BJ (cell line): ENCODE measurements at regions not wholly inside any gene's neighbourhood (a gene's known extent, or its start where the extent isn't known, plus 50 kb on each side); places are given as distances from the start of the nearest gene placed in this dataset.

Experiments
- CTCF ChIA-PET: fragments of 350-600 bp; formaldehyde crosslinking; extraction: SDS; loops from one replicate; lab custom pipeline; 2021; ENCODE audit warnings: antibody characterized with exemption, inconsistent platforms; lab: Yijun Ruan, JAX
- POLR2A ChIA-PET: fragments of 300-600 bp; sonication (Branson Sonifier 250); formaldehyde crosslinking; extraction: SDS; loops from one replicate; lab custom pipeline; 2021; ENCODE audit warnings: antibody characterized with exemption; lab: Charles Lee
- DNase-seq: peaks from one replicate; pipeline ENCODE4 v3.0.0-alpha.2; 2011; ENCODE audit warnings: low read depth
- H3K27me3 ChIP-seq: 2 replicates; pipeline ENCODE4 v1.6.0; 2011; ENCODE audit warnings: low read length; ENCODE audit not compliant: control insufficient read depth, insufficient read depth
- H3K36me3 ChIP-seq: 2 replicates; pipeline ENCODE4 v1.5.1; 2011; ENCODE audit warnings: low read length; ENCODE audit not compliant: control insufficient read depth, insufficient read depth
- H3K4me3 ChIP-seq: 2 replicates; pipeline ENCODE4 v1.5.1; 2011; ENCODE audit warnings: low read depth, mild to moderate bottlenecking, control low read depth, low read length
- TF ChIP-seq, protein P1 (sequence below): IDR thresholded peaks from 2 replicates; pipeline ENCODE4 v1.5.1; 2011; ENCODE audit warnings: low read depth, mild to moderate bottlenecking, control low read depth, inconsistent platforms, low read length, moderate library complexity; ENCODE audit not compliant: insufficient read depth

DNA sequence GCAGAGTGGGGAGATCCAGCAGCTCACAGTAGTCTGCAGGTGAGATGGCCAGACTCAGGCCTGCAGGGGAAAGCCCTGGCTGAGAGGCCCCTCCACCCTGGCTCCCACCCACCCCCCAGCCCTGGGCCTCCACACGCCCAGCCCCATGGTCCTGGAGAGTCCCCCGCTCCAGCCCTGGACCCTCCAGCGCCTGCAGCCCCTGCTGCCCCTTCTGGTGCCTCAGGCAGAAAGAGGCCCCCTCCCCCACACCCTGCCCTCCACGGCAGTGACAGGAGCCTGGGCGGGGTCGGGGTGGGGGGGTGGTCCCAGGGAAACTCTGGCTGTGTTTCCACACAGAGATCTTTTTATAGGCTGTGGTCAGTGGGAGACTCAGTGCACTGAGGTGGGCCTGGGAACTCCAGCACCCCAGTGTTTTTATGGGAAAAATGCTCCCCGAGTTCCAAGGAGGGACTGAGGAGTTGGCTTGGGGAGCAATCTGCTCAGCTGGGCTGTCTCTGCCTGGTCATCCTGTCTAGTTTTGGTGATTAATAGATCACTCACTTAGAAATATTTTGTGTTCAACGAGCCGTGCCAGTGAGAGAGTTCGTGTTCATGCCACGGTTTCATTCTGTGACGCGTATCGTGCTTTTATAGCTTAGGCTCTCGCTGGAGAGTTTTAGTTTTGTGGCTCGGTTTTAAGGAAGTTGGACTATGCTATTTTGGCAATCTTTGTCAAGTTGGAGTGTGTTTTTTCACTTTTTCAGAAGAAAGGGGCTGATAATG is 53.1 kb upstream of the HGFAC start:
- ChIA-PET CTCF (interaction anchor here (0.7 to 2.7 kb wide), 4 partner anchors 8 to 55 kb away, joined by 3 to 8 read pairs (median 4); no protein-coding TSS in a partner anchor), POLR2A (no interaction called here)
- Histone ChIP-seq H3K4me3 (peak overlapping the region; percentile 27), H3K27me3 (no peaks in the 10 kb centered on the region), H3K36me3 (no peaks in the 10 kb centered on the region)
- TF ChIP-seq, protein P1, sequence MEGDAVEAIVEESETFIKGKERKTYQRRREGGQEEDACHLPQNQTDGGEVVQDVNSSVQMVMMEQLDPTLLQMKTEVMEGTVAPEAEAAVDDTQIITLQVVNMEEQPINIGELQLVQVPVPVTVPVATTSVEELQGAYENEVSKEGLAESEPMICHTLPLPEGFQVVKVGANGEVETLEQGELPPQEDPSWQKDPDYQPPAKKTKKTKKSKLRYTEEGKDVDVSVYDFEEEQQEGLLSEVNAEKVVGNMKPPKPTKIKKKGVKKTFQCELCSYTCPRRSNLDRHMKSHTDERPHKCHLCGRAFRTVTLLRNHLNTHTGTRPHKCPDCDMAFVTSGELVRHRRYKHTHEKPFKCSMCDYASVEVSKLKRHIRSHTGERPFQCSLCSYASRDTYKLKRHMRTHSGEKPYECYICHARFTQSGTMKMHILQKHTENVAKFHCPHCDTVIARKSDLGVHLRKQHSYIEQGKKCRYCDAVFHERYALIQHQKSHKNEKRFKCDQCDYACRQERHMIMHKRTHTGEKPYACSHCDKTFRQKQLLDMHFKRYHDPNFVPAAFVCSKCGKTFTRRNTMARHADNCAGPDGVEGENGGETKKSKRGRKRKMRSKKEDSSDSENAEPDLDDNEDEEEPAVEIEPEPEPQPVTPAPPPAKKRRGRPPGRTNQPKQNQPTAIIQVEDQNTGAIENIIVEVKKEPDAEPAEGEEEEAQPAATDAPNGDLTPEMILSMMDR, result no peak
- peak; percentile 68 for DNase-seq

DNA sequence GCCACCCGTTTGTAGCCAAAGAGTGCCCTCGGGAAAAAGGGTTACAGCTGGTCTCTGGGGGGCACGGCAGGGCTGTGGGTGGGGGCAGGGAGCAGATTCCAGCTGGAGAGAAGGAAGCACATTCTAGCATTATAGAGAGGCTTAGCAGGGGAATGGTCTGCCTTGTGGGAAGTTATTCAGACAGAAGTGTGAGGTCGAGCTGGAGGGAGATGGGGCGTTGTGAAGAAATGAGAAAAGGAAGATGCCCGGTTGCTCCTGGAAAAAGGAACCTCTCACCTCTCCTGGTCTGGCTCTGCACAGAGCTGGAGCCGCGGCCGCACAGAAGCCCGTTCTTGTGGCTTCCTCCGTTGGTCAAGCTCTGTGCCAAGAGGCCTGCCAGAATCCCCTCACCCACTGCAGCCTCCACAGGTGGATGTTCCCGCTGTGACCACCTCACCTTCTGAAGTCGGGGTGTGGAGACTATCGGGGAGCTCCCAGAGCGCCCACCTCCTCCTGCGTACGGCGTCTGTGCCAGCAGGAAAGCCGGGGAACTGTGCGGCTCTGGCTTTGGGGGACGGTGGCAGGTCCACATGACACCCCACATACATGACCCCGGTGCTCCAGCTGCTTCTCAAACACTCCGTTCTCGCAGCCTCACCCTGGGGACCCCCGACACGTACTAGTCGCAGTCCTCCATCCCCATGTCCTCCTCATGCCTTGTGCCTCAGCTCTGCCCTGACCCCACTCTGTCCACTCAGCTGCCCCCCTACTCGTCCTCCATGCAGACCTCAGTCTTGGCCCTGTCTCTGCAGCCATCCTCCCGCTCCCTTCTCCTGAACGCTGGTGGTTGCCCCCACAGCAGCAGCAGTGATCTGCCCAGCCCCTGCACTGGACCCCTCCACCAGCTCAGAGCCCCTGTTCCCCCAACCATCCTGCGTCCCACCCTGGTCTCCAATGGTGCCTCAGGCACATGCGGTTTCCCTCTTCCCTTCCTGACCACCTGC is 52.2 kb upstream of the HGFAC start:
- H3K27me3 ChIP-seq, result no peaks in the 10 kb centered on the region
- ChIA-PET POLR2A (no interaction called here), CTCF (interaction anchor here (0.7 to 2.7 kb wide), 4 partner anchors 9 to 54 kb away, joined by 3 to 8 read pairs (median 4); no protein-coding TSS in a partner anchor)
- no peak for DNase-seq
- TF ChIP-seq, protein P1, result no peak
- H3K4me3 ChIP-seq, result peak overlapping the region; percentile 27
- H3K36me3 ChIP-seq, result no peaks in the 10 kb centered on the region

DNA sequence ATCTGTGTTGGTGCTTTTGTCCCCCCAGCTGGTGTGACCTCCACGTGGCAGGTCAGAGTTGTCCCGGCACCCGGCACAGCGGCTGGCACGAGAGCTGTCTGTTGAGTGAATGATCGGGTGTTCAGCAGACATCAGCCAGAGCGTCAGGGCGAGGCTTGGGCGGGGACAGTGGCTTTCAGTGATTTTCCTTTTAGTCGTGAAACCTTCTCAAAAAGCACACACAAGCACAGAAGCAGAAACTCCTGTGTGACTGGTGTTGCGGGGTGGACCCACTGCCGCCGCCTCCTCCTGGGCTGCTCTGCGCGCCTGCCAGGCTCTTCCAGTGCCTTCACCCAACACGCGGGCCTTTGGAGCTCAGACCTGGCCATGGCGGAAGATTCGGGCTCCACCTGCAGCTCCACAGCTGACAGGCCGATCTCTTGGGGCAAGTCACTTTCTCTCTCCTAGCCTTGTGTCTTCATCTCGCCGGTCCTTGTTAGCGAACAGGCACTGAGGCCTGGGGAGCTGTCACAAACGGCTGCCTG is 51.4 kb upstream of the HGFAC start:
- Histone ChIP-seq H3K36me3 (no peaks in the 10 kb centered on the region), H3K27me3 (no peaks in the 10 kb centered on the region), H3K4me3 (no peak overlapping the region)
- DNase-seq, result no peak
- POLR2A ChIA-PET, result no interaction called here
- TF ChIP-seq, protein P1, result no peak
- CTCF ChIA-PET, result interaction anchor here (1.3 to 2.7 kb wide), 2 partner anchors 44 to 53 kb away, joined by 3 to 8 read pairs; no protein-coding TSS in a partner anchor

DNA sequence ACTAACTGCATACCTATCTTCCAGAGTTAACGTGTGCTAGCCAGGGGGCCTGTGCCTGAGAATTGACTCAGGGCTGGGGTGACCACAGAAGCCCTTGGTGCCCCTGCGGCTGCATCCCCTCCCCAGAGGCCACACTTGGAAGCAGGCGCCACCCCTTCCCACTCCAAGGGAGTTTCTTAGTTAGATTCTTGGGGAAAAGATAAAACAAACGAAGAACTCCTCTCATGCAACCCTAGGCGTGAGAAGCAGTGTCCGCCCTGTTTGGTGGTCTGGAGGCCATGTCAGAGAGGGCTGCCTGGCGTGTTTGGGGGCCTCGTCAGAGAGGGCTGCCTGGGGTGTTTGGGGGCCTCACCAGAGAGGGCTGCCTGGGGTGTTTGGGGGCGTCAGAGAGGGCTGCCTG is 50.3 kb upstream of the HGFAC start:
- DNase-seq, result no peak
- H3K4me3 ChIP-seq, result no peak overlapping the region
- no peaks in the 10 kb centered on the region for H3K27me3 ChIP-seq
- ChIA-PET POLR2A (no interaction called here), CTCF (interaction anchor here (1.4 kb wide), 1 partner anchor 21 kb away, joined by 5 read pairs; no protein-coding TSS in a partner anchor)
- TF ChIP-seq, protein P1, result no peak
- no peaks in the 10 kb centered on the region for H3K36me3 ChIP-seq
